ENCODE measurements at regions not wholly inside any gene's neighbourhood (a gene's known extent, or its start where the extent isn't known, plus 50 kb on each side); places are given as distances from the start of the nearest gene placed in this dataset.

DNA sequence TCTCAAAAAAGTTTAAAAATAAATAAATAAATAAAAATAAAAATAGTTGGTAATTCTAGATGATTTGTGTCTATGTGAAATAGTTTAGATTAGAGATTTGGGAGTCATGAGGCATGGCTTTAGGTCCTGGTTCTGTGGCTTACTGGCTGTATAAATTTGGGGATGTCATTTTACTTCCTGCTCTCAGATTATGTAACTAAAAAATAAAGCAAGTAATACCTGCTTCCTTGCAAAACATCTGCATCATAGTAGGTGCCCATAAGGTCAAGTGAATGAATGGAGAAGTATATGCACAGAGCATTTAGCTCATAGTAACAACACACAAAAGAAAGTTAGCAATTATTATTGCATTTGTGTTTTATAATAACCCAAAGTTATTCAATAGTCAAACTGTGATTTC, 287.7 kb upstream of the TLE4 start:
- Histone ChIP-seq H3K4me3 (ENCODE audit: low read length) (no peak overlapping the region), H3K27ac (ENCODE audit: low read length) (no peak overlapping the region), H3K36me3 (ENCODE audit: control insufficient read depth, insufficient read depth, low read length) (no peaks in the 10 kb centered on the region), H3K4me1 (ENCODE audit: control insufficient read depth, insufficient read depth, low read length) (no peaks in the 10 kb centered on the region), H3K27me3 (ENCODE audit: control insufficient read depth, insufficient read depth, low read length) (no peaks in the 10 kb centered on the region), H3K9me3 (replicated peaks; ENCODE audit: control insufficient read depth, low read depth, low read length) (no peaks in the 10 kb centered on the region)
- no peak for DNase-seq

DNA sequence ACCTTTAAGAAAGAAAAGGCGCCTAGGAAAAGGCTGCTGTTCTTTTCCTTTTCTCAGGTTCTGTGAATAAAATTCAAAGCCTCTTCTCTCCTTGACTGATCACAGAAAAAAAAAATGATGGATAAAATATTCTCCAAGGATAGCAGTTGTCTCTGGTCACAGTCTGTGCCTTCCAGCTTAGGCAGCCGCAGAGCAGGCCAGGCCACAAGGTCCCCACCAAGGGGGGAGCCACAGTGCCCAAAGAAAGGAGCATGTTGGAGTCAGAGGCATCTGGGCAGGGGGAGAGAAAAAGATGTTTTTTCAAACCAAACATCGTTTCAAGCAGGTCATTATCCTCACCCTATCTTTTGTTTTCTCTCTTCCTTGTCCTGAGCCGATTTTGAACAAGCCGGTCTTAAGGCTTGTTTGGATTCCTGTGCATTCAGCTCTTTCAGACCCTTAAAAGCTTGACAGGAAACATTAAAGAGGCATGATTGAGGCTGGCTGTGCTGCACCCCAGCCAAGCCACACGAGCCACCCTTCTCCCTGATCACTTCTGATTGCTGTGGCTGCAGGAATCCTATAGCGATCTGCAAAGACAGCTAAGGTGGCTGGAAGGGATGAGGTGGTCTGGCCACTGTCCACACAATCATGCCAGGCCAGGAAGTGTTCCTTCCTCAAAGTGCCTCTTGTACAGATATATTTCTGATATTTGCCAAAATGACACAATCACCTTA, 284.6 kb upstream of the TLE4 start:
- H3K27ac ChIP-seq (ENCODE audit: low read length): no peak overlapping the region
- no peak overlapping the region for H3K4me3 ChIP-seq (ENCODE audit: low read length)
- no peaks in the 10 kb centered on the region for H3K36me3 ChIP-seq (ENCODE audit: control insufficient read depth, insufficient read depth, low read length)
- DNase-seq: no peak
- WGBS (ENCODE audit: insufficient coverage): 47% methylated on average over 3 of the region's 7 CpGs
- H3K27me3 ChIP-seq (ENCODE audit: control insufficient read depth, insufficient read depth, low read length): no peaks in the 10 kb centered on the region
- H3K4me1 ChIP-seq (ENCODE audit: control insufficient read depth, insufficient read depth, low read length): no peaks in the 10 kb centered on the region
- no peaks in the 10 kb centered on the region for H3K9me3 ChIP-seq (replicated peaks; ENCODE audit: control insufficient read depth, low read depth, low read length)

DNA sequence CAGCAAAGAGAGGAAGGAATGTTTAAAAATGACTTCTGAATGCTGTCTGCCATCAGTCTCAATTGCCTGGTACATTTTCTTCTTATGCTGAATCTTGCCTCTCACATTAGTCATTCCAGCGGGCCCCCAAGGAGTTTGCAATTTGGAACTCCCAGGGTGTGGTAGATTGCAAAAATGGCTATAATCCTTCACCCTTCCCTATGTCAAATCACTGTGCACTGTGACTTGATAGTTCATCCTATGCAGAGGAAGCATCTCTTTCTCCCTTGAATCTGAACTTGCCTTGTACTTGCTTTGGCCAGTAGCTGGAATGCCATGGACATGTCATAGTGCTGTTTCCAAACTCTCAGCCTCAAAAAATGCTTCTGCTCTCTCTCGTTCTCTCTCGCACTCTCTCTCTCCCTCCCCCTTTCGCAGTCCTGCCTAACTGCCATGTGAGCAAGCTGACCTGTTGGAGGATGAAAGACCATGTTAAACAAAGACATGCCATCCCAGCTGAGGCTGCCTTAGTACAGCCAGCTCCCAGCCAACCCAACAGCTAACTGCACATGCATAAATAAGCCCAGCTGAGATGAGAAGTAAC, 284.0 kb upstream of the TLE4 start:
- 83% methylated on average over 1 of the region's 4 CpGs for WGBS (ENCODE audit: insufficient coverage)

GRCh38 chr9:79289856-79290255, 281.9 kb upstream of the TLE4 start:
- Histone ChIP-seq H3K4me1 (ENCODE audit: control insufficient read depth, insufficient read depth, low read length) (no peaks in the 10 kb centered on the region), H3K27me3 (ENCODE audit: control insufficient read depth, insufficient read depth, low read length) (no peaks in the 10 kb centered on the region), H3K27ac (ENCODE audit: low read length) (no peak overlapping the region), H3K36me3 (ENCODE audit: control insufficient read depth, insufficient read depth, low read length) (no peaks in the 10 kb centered on the region), H3K9me3 (replicated peaks; ENCODE audit: control insufficient read depth, low read depth, low read length) (no peaks in the 10 kb centered on the region), H3K4me3 (ENCODE audit: low read length) (no peak overlapping the region)
- DNase-seq: no peak
- 80% methylated on average over 1 of the region's 3 CpGs for WGBS (ENCODE audit: insufficient coverage)

More for the DNA sequence above, 284.0 kb upstream of the TLE4 start:
- no peak for DNase-seq
- Histone ChIP-seq H3K4me3 (ENCODE audit: low read length) (no peak overlapping the region), H3K4me1 (ENCODE audit: control insufficient read depth, insufficient read depth, low read length) (no peaks in the 10 kb centered on the region), H3K27ac (ENCODE audit: low read length) (no peak overlapping the region), H3K9me3 (replicated peaks; ENCODE audit: control insufficient read depth, low read depth, low read length) (no peaks in the 10 kb centered on the region), H3K36me3 (ENCODE audit: control insufficient read depth, insufficient read depth, low read length) (no peaks in the 10 kb centered on the region), H3K27me3 (ENCODE audit: control insufficient read depth, insufficient read depth, low read length) (no peaks in the 10 kb centered on the region)

GRCh38 chr9:79292731-79293280, 279.0 kb upstream of the TLE4 start:
- no peak overlapping the region for H3K27ac ChIP-seq (ENCODE audit: low read length)
- H3K27me3 ChIP-seq (ENCODE audit: control insufficient read depth, insufficient read depth, low read length): no peaks in the 10 kb centered on the region
- H3K36me3 ChIP-seq (ENCODE audit: control insufficient read depth, insufficient read depth, low read length): no peaks in the 10 kb centered on the region
- no peak overlapping the region for H3K4me3 ChIP-seq (ENCODE audit: low read length)
- WGBS (ENCODE audit: insufficient coverage): 89% methylated on average over 1 of the region's 1 CpG
- no peaks in the 10 kb centered on the region for H3K9me3 ChIP-seq (replicated peaks; ENCODE audit: control insufficient read depth, low read depth, low read length)
- H3K4me1 ChIP-seq (ENCODE audit: control insufficient read depth, insufficient read depth, low read length): no peaks in the 10 kb centered on the region
- DNase-seq: no peak

DNA sequence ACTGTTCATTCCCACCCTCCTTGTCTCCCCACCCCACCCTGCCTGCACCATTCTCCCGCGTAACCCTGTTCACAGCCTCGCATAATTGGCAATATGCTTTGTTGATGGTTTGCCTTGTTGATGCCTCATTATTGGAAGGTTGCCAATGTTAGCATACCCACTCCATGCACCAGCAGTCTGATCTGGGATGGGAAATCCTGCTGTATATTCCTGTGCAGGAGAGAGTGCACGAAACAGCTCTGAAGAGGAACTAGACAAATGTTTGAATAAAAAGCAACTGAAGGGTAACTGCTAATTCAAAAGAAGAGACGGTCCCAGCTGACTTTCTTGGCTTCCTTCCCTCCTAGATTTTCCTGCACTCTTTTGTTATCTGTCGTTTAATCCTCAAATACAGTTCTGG, 271.7 kb upstream of the TLE4 start:
- Histone ChIP-seq H3K9me3 (replicated peaks; ENCODE audit: control insufficient read depth, low read depth, low read length) (no peaks in the 10 kb centered on the region), H3K27ac (ENCODE audit: low read length) (no peak overlapping the region), H3K4me1 (ENCODE audit: control insufficient read depth, insufficient read depth, low read length) (no peaks in the 10 kb centered on the region), H3K4me3 (ENCODE audit: low read length) (no peak overlapping the region), H3K36me3 (ENCODE audit: control insufficient read depth, insufficient read depth, low read length) (no peaks in the 10 kb centered on the region), H3K27me3 (ENCODE audit: control insufficient read depth, insufficient read depth, low read length) (no peaks in the 10 kb centered on the region)
- 0% methylated on average over 1 of the region's 6 CpGs for WGBS (ENCODE audit: insufficient coverage)
- DNase-seq: peak; percentile 11

- DNase-seq: no peak
- no CpG with 5 or more reads among the region's 2 CpGs for WGBS (ENCODE audit: insufficient coverage)
- H3K27ac ChIP-seq (ENCODE audit: low read length): no peak overlapping the region
Measured at GRCh38 chr9:79301085-79301484, 270.7 kb upstream of the TLE4 start.

DNA sequence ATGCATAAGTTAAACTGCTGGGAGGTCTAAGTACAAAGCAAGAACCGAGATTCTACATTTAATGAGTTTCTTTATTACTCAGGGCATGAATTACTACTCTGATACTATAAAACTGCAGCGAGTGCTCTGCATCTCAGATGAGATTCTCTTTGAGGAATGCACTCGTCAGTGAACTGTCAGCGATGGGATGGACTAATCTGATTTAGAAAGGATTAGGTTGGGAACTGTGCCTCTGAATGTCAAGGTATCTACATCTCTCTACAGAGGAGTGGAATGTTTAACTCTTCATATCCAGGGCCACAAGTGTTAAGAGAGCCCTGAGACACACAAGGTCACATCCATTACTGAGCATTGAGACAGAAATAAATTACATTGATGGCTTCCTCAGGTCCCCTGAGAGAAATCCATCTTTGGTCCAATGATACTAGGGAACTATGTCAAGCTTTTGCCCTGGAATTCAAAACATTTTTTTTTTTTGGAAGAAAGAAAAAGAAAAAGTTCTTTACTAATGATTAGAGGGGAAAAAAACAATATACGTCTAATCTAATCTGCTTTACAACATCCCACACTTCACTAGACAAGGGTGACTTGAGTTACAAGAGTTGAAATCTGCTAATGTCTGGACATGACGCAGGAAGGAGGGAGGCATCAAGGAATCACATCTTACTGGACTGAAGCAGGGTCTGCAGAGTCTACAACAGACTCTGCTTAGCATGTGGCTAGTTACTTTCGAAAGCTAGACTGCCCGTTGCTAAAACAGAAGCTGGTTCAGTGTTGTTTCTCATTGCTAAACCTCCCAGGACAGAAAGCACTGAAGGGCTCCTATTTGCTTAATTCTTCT, 270.0 kb upstream of the TLE4 start:
- no peak overlapping the region for H3K27ac ChIP-seq (ENCODE audit: low read length)
- WGBS (ENCODE audit: insufficient coverage): 82% methylated on average over 1 of the region's 8 CpGs
- no peaks in the 10 kb centered on the region for H3K4me1 ChIP-seq (ENCODE audit: control insufficient read depth, insufficient read depth, low read length)
- H3K4me3 ChIP-seq (ENCODE audit: low read length): no peak overlapping the region
- H3K36me3 ChIP-seq (ENCODE audit: control insufficient read depth, insufficient read depth, low read length): no peaks in the 10 kb centered on the region
- DNase-seq: no peak
- no peaks in the 10 kb centered on the region for H3K27me3 ChIP-seq (ENCODE audit: control insufficient read depth, insufficient read depth, low read length)
- H3K9me3 ChIP-seq (replicated peaks; ENCODE audit: control insufficient read depth, low read depth, low read length): no peaks in the 10 kb centered on the region

More at GRCh38 chr9:79301085-79301484, 270.7 kb upstream of the TLE4 start:
- Histone ChIP-seq H3K4me3 (ENCODE audit: low read length) (no peak overlapping the region), H3K36me3 (ENCODE audit: control insufficient read depth, insufficient read depth, low read length) (no peaks in the 10 kb centered on the region), H3K27me3 (ENCODE audit: control insufficient read depth, insufficient read depth, low read length) (no peaks in the 10 kb centered on the region), H3K9me3 (replicated peaks; ENCODE audit: control insufficient read depth, low read depth, low read length) (no peaks in the 10 kb centered on the region), H3K4me1 (ENCODE audit: control insufficient read depth, insufficient read depth, low read length) (no peaks in the 10 kb centered on the region)

- no peaks in the 10 kb centered on the region for H3K9me3 ChIP-seq (replicated peaks; ENCODE audit: control insufficient read depth, low read depth, low read length)
- H3K4me1 ChIP-seq (ENCODE audit: control insufficient read depth, insufficient read depth, low read length): no peaks in the 10 kb centered on the region
- no peak for DNase-seq
- H3K36me3 ChIP-seq (ENCODE audit: control insufficient read depth, insufficient read depth, low read length): no peaks in the 10 kb centered on the region
- H3K27ac ChIP-seq (ENCODE audit: low read length): no peak overlapping the region
- H3K4me3 ChIP-seq (ENCODE audit: low read length): no peak overlapping the region
- WGBS (ENCODE audit: insufficient coverage): no CpG with 5 or more reads among the region's 4 CpGs
- H3K27me3 ChIP-seq (ENCODE audit: control insufficient read depth, insufficient read depth, low read length): no peaks in the 10 kb centered on the region
Measured at GRCh38 chr9:79302569-79302968, 269.2 kb upstream of the TLE4 start.

DNA sequence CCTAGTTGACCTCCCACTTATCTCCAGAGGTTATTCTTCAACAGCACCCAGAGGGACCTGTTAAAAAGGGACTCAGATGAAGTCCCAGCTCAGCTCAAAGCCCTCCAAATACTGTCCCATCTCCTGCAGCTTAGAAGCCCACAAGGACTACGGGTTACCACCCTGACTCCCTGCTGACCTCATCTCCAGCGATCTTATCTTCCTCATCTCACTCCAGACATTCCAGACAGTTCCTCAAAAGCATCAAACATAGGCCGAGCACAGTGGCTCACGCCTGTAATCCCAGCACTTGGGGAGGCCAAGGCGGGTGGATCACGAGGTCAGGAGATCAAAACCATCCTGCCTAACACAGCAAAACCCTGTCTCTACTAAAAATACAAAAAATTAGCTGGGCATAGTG, 263.8 kb upstream of the TLE4 start:
- WGBS (ENCODE audit: insufficient coverage): 45% methylated on average over 2 of the region's 6 CpGs
- no peaks in the 10 kb centered on the region for H3K27me3 ChIP-seq (ENCODE audit: control insufficient read depth, insufficient read depth, low read length)
- no peak for DNase-seq
- no peak overlapping the region for H3K27ac ChIP-seq (ENCODE audit: low read length)
- H3K9me3 ChIP-seq (replicated peaks; ENCODE audit: control insufficient read depth, low read depth, low read length): no peaks in the 10 kb centered on the region
- no peaks in the 10 kb centered on the region for H3K36me3 ChIP-seq (ENCODE audit: control insufficient read depth, insufficient read depth, low read length)
- no peak overlapping the region for H3K4me3 ChIP-seq (ENCODE audit: low read length)
- no peaks in the 10 kb centered on the region for H3K4me1 ChIP-seq (ENCODE audit: control insufficient read depth, insufficient read depth, low read length)

Data from muscle of leg (tissue), 3 donors.